ENCODE measurements at regions not wholly inside any gene's neighbourhood (a gene's known extent, or its start where the extent isn't known, plus 50 kb on each side); places are given as distances from the start of the nearest gene placed in this dataset.
"Not testable (repeated sequence)": the region's sequence is repeated elsewhere in the genome, so short reads cannot be mapped to it uniquely, and the experiment has no call there.

DNA sequence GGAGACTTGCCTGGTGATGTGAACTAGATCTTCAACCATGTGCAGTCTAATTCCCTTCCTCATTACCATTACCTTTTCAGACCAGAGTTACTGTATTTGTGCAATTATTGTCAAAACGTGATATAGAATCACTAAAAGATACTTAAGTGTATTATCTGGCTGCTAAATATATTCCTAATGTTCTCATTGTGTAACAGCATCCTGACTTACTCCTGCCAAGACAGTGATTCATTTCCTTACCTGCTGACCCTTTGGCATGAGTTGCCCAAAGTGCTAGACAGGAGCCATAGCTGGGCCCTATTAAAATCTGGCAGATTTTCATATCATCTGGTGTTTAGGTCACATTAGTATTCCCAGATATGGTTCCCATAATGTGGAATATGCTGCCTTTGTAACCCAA is 598.3 kb upstream of the CAMK1G start:
- DNase-seq: no peak

DNA sequence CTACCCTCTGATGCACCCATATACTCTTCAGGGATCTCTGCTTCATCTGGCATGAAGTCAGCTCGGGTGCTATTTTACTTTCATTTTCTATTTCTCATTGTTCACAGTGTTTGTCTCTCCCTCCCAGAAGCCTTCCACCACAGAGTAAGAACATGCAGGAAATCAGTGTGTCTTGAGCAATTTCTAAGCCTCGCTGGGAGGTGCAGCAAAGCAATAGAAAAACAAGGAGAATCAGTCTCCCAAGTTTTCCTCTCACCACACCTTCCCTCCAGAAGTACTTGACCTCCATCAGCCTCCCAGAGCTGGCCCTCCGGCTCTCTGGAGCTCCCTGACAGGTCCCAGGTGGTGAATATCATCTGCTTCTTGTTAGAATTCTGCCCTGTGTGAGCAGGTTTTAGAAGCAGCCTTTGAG is 594.7 kb upstream of the CAMK1G start:
- no peak for DNase-seq

DNA sequence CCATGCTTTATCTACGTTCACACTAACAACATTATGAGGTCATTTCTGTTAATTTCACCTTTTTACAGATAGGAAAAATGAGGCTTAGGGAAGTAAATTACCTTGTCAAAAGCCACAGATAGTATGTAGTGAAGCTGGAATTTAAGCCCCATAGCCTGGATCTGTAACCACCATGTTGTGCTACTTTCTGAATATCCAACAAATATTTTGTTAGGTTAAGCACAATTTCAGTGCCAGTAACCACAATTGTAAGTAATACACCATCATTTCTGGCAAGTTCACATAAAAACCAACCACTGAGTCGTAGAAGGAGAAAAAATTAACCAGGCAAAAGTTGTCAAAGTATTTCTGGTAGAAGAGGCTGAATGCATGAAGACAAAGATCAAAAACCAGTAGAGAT is 593.1 kb upstream of the CAMK1G start:
- DNase-seq: no peak

DNA sequence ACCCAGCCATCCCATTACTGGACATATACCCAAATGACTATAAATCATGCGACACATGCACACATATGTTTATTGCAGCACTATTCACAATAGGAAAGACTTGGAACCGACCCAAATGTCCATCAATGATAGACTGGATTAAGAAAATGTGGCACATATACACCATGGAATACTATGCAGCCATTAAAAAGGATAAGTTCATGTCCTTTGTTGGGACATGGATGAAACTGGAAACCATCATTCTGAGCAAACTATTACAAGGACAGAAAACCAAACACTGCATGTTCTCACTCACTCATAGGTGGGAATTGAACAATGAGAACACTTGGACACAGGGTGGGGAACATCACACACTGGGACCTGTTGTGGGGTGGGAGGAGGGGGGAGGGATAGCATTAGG is 586.5 kb upstream of the CAMK1G start:
- DNase-seq: not testable (repeated sequence)

DNA sequence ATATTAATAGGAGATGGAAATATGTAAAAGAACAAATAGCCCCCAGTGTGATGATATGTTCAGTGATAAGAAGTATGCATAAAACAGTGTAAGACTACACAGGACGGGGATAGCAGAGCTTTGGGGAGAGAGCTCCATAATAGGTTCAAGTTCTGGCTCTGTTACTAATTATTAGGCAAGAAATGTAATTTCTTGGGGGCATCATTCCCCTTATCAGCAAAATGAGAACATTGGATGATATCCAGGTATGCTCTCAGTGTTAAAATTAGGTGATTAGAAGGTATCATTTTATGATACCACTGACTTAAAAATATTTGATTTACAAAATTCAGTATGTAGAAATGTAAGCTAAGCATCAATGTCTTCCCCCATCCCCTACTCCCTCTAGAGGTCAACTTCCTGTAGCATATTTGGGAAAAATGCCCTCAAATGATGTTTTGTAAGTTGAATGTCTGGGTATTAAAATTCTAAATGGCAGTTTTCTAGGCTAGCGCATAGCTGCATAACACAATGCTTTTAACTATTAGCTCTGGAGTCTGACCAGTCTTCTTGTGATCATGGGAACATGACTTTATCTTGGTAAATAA is 585.7 kb upstream of the CAMK1G start:
- DNase-seq: no peak

DNA sequence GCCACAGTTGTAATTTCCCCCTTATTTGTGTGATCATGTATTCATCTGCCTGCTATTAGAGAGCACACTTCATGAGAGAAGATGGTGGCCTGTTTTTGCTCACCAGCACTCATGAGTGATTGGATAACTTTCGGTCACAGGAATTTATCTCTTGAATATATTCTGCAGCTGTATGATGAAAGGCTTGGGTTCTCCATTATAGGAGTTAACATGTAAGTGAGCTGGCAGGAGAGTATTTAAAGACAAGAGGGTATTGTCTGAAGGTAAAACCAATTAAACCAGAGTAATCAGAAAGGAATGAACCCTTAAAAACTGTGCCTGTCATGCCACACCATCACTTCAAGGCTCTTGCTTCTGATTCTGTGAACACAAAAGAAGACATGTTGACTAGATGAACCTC is 574.9 kb upstream of the CAMK1G start:
- DNase-seq: no peak

DNA sequence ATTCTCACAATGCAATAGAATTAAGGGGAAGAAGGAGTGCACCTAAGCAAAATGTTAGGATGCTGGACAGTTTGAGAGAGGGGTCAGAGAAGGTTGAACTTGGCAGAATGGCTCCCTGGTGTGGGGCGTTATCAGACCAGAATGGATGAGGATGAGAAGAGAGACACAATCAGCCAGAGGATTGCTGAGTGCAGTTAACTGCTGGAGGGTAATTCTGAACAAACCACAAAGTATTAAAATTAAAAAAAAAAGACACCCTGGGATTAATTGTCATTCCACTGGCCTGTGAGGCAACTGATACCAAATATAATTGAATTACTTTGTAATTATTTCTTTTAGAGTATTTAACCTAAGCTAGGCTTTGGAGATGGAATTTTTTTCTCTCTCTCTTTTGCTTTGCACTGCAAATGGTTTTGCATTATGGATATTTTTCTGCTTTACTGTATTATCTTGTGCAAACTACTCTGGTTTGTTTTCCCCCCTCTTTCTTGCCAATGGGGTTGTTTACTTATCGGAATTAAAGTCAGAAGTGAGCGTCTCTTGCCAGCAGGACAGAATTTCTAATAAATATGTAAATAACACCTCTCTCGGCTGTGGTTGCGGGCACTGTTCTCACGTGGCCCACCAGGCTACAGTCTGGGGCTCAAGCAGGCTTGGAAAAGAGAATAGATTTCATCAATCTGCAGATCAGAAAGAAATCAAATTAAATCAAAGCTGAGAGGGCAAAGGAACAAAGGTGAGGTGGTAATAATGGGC is 572.9 kb upstream of the CAMK1G start:
- no peak for DNase-seq

DNA sequence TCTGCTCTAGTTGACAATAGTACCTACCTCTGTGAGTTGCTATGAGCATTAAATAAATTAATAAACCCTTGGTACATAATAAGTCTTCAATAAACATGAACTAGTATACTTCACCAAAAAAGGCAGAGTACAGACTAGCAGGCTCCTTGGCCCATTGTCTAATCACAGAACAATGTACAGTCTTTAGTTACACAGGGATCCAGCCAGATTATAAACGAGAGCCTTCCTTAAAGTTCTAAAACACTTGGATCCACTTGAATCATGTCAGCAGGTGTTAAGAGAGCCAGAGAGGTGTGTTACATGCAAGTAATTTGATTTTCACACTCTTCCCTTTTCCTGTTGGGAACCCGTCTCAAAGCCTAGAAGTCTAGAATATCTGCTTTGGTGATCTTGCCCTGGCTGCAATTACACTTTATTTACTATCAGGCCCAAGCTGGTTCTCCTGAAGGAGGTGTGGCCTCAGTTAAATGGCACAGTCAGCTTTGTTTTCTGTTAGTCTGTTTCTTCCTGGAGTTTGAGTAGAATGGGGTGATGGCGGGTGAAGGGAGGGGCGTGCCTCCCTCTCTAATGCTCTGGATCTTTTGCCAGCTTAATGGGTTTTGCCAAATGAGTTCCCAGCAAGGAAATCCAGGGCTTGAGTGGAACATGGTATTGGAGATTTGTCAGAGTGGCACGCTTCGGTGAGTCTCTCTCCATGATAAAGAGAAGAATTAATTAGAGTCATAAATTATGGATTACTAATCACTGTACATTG is 570.9 kb upstream of the CAMK1G start:
- DNase-seq: no peak

DNA sequence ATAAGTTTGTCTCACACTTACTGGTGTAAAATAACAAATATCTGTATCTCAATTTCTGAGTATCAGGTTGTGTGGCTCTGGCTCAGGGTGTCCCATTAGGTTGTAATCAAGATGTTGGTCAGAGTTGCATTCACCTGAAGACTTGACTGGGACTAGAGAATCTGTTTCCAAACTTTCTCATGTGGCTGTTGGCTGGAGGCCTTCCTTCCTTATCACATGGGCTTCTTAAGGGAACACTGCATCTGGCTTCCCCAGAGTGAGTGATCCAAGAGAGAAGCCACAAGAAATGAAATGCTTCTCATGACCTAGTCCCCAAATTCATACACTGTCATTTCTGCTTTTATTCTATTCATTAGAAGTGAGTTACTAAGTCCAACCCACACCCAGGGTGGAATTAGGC is 568.4 kb upstream of the CAMK1G start:
- DNase-seq: no peak

DNA sequence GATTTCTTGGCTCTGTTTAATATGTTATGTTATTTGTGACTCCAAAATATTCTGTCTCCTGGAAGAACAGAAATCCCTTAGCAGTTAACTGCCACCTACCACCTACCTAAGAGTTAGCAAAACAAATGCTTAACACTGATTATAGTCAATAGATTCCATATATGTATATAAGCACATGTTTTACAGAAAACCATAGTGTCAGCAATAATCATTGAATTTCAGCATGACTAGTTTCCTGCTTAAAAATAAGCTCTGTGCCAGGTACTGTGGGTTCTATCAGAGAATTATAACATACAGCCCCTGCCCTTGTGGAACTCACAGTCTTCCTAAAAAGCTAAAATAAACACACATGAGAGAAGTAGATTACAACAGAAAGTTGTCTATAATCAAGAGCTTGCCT is 561.9 kb upstream of the CAMK1G start:
- no peak for DNase-seq

DNA sequence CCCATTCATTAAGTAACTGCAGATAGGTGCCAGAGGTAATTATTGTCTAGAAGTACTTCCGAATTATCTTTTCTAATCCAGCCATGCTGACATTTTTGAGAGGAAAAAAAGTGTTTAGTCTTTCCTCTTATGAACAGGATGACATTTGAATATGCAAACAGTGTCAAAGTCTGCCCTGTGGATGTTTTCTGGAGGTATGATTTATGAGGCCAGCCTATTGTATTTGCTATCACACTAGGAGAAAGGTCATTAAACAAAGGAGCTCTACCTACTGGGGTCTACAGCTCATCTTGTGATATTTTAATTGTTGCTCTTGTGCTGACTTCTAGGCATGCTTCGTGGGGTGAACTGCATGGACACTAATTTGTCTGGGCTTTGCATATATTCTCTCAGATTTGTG is 559.7 kb upstream of the CAMK1G start:
- DNase-seq: no peak

DNA sequence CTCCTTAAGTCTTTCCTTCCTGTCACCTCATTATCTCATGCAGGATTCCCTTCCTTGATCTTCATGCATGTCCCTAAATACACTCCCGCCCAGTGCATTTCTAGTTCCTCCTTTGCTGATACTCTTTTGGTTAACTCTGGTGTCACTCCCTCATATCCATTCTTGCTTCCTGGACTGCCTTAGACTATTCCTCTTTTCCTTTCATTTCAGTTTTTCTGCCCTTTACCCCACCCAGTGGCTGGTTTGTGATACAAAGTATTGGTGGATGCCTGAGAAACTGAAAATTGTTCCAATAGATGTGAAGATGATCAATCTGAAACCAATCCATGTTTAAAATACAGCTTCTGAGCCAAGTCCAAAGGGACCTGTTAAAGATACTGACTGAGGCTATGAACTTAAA is 553.8 kb upstream of the CAMK1G start:
- DNase-seq: no peak

DNA sequence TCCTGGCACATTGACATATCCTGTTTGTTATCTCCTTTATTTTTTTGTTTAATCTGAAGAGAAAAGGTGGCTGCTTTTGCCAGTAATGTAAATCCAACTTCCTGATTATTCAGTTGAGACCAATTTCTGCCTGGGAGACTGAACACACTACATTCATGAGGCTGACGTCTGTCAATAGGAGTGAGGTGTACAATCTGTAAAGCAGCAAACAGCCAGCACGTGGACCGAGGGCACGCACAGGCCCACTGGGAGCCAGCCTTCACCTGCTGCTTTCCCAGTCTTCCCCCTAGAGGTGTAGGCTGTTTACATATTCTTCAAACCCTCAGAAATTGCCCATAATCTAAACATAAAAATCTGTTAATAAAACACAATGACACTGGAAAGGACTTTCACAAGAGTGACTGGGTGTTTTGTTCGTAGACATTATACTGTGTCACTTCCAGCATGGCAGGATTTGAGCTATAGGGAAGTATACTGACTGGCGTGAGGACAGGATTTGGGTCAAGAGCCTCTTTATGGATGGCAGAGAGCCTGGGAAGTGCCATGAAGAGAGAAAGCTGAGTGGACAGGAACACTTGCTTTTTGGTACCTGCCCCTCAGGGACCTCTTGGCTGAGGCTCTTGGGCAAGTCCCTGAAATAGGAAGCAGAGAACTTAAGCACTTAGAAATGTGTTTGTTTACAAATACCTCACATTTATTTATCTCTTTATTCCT is 552.9 kb upstream of the CAMK1G start:
- peak; percentile 61 for DNase-seq

DNA sequence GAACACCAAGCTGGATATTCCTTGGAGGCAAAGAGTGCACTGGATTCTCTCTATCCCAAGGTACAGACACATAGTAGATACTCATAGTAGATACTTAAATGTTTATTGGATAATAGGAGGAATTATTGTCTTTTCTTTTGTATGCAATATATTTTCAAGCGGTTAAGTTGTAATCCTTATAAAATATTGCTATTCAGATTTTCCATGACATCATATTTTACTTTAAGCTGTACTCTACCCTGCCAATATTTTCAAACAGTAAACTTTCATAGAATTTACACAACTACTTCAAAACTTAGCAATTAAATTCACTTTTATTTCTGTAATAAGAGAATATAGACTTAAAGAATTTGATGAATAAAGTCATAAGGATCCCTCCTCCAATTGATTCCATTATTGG is 546.5 kb upstream of the CAMK1G start:
- DNase-seq: no peak

DNA sequence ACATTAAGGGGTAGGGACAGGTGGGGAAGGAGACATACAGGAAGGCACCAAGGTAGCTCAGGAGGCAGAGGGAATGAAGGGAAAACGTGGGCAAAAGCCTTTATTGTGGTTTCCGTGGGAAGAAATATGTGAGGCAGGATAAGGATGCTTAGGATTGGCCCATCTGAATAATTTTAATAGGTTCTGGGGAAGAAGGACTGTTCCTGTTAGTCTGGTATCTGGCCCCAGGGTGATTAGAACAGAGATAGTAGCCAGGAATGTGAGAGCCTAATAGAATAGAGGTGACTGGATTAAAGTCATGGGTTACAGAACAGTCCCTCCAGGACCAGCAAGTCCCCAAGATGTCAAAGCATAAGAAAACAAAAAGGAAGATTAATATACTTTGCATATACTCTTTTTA is 545.2 kb upstream of the CAMK1G start:
- DNase-seq: no peak

DNA sequence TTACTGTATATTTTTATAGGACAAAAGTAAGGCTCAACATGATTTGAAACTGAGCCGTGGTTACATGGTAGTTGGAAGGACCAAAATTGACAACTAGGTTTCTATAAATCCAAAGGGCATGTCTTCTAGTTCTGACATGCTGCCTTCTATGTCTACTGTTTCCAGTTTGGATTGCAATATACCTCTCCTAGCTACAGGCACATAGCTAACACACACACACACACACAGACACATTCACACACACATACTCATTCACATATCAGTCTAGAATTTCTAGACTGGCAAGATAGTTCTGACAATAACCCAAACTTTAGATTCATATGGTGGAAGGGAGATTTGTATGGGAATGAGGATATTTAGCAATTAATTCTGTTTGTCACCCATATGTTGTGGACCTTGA is 544.8 kb upstream of the CAMK1G start:
- DNase-seq: no peak

DNA sequence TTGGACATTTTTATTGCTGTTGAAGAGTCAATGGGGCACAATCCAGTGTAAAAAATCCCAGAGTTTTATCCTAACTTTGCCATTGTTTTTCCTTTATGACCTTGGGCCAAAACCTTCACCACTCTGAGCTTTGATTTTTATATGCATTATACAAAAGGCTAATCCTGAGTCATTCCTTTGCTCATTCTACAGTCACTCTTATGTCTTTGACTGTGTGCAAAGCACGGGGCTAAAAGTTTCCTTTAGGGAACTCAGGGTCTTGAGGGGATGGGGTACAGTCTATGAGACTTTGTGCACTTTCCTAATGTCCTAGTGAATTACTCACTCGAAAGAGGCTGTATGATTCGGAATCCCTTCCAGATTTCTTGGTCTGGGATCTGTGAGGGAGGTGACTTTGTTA is 543.2 kb upstream of the CAMK1G start:
- DNase-seq: no peak

DNA sequence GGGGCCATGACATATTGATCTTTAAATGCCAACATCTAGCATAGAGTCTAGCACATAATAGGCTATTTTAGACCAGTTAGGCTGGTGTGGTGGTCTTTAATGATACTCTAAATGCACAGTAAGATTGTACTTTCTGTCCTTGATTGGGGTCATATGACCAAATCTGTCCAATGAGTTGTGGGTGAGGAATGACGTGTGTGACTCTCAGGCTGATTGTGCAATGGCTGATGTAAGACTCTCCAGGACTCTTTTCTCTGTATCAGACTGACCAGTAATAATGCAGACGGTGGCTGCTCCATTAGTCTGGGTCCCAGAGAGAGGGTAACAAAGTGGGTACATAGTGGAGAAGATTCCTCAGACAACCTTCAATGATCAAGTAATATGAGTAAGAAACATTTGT is 541.6 kb upstream of the CAMK1G start:
- no peak for DNase-seq

DNA sequence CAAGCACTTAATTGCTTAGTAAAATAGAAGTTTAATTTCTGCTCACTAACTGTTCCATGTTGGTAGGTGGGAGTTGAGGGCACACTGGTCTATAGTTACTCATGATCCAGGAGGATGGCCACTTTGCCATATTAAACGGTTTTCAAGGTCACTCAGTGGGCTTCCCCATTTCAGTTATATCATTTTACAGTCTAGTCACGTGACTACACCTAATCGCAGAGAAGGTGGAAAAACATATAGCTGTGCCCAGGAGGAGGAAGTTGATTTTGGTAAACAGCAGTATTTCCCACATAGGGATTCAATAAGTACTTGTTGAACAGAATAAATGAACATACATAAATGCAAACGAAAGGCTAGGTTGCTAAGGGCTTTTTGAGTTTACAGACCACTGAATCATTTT is 541.1 kb upstream of the CAMK1G start:
- DNase-seq: no peak

DNA sequence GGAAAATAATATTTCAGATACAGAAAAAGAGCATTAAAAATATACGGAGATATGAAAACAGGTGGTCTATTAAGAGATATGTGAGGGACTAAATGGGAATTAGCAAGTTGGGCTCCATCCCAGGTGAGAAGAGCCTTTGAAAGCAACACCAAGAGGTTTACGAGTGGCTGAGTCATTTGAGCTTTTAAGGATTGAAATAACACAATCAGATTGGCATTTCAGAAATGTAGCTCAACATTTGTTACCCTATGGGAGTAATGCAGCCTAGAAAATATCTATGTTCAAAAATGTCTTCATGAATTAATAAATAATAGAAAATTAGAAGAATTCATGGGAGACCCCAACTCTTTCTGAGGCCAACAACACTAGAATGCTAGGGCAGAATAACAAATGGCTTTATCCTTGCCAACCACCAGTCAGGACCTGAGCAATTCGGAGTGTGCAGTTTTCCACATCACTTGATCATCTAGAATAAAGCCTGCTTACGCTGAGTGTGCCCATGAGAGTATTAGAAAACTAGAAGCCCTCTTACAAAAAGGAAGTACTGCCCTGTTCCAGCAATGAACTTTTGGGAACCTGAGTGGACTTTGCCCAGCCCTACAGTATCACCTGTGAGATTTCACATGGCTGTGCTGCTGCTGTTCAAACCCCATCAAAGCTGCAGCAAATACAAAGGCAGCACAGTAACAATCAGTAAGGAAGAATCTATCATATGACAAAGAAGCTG is 538.0 kb upstream of the CAMK1G start:
- no peak for DNase-seq

DNA sequence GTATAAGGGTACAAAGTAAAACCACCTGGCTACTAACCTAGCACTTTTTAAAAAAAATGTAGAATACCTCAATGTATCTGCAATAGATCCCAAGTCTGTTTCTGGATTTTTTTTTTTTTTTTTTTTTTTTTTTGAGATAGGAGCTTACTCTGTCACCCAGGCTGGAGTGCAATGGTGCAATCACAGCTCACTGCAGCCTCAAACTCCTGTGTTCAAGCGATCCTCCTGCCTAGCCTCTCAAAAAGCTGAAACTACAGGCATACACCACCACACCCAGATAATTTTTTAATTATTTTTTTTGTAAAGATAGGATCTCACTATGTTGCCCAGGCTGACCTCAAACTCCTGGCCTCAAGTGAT is 537.5 kb upstream of the CAMK1G start:
- DNase-seq: no peak

DNA sequence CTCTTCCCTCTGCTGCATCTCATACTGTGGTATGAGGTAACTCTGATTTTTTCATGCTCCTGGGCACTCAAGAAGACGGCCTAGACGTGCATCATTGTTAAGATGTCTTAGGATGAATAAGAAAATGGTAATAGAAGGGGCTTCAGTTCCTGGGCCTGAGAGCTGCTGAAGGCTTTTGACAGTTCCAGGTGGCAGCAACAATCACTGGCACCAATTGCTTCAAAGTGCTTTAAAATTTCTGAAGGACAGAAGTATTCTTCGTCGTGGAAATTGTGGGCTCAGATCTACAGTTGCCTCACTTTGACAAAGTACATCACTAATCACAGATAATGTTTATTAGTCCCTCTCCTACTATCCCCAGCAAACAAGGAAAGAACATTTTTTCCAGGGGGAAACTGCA is 536.6 kb upstream of the CAMK1G start:
- no peak for DNase-seq

Measured in SHP77 treated with DMSO at 0.1 percent for 48 hours (cell line).